GM12875 (cell line): ENCODE measurements at regions not wholly inside any gene's neighbourhood (a gene's known extent, or its start where the extent isn't known, plus 50 kb on each side); places are given as distances from the start of the nearest gene placed in this dataset.

ENCODE experiments used
- H3K4me3 ChIP-seq: one replicate; pipeline ENCODE4 v1.5.1; 2011; ENCODE audit warnings: low read depth, low read length, control low read depth
- CTCF ChIP-seq: IDR thresholded peaks from 2 replicates; pipeline ENCODE4 v1.5.1; 2011; ENCODE audit warnings: low read depth, mild to moderate bottlenecking, control low read depth, inconsistent platforms, low read length, moderate library complexity, borderline replicate concordance; ENCODE audit not compliant: insufficient read depth

- no peak for TF ChIP-seq CTCF
- H3K4me3 ChIP-seq = no peak overlapping the region
These were observed 1029.1 kb downstream of the BCL11B start for GRCh38 chr14:98242903-98243302.

- no peak for TF ChIP-seq CTCF
- no peak overlapping the region for H3K4me3 ChIP-seq
These were observed 1028.7 kb downstream of the BCL11B start for GRCh38 chr14:98243332-98243731.

- no peak for TF ChIP-seq CTCF
- no peak overlapping the region for H3K4me3 ChIP-seq
These were observed 1027.6 kb downstream of the BCL11B start for GRCh38 chr14:98244162-98244948.

- no peak overlapping the region for H3K4me3 ChIP-seq
- no peak for TF ChIP-seq CTCF
These were observed 1026.9 kb downstream of the BCL11B start for GRCh38 chr14:98244966-98245569.

GRCh38 chr14:98249057-98249456 is 1022.9 kb downstream of the BCL11B start:
- no peak for TF ChIP-seq CTCF
- H3K4me3 ChIP-seq = no peak overlapping the region

- no peak for TF ChIP-seq CTCF
- H3K4me3 ChIP-seq = no peak overlapping the region
These were observed 1022.5 kb downstream of the BCL11B start for GRCh38 chr14:98249476-98249875.

GRCh38 chr14:98252820-98253219 is 1019.2 kb downstream of the BCL11B start:
- TF ChIP-seq CTCF = no peak
- H3K4me3 ChIP-seq = no peak overlapping the region
